ENCODE measurements at regions not wholly inside any gene's neighbourhood (a gene's known extent, or its start where the extent isn't known, plus 50 kb on each side); places are given as distances from the start of the nearest gene placed in this dataset.

DNA sequence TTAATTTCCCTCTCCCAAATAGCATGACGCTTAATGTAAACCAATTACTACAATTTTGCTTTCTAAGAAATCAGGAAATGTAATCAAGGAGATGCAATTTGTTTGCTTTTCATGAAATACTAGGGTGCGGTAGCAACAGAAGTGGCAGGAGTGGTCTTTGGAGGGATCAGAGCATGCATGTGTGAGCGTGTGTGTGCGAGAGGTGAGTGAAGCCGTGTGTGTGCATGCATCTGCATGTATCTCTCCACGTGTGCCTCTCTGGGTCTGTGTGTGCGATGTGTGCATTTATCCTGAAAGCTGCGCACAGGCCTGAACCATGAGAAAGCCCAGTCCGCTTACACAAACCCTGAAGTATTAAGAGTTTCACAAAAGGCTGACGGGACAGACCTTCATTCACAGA is 249.8 kb upstream of the C1orf174 start:
- TF ChIP-seq EZH2phosphoT487 (IDR thresholded peaks at IDR 0.05; ENCODE audit: borderline replicate concordance, low read length), result no peak
- TF ChIP-seq, protein P1, sequence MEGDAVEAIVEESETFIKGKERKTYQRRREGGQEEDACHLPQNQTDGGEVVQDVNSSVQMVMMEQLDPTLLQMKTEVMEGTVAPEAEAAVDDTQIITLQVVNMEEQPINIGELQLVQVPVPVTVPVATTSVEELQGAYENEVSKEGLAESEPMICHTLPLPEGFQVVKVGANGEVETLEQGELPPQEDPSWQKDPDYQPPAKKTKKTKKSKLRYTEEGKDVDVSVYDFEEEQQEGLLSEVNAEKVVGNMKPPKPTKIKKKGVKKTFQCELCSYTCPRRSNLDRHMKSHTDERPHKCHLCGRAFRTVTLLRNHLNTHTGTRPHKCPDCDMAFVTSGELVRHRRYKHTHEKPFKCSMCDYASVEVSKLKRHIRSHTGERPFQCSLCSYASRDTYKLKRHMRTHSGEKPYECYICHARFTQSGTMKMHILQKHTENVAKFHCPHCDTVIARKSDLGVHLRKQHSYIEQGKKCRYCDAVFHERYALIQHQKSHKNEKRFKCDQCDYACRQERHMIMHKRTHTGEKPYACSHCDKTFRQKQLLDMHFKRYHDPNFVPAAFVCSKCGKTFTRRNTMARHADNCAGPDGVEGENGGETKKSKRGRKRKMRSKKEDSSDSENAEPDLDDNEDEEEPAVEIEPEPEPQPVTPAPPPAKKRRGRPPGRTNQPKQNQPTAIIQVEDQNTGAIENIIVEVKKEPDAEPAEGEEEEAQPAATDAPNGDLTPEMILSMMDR (IDR thresholded peaks at IDR 0.05; ENCODE audit: low read depth, low read length, poor library complexity, severe bottlenecking), result no peak
- Histone ChIP-seq H3K4me1 (ENCODE audit: control insufficient read depth, low read length) (no peaks in the 10 kb centered on the region), H3F3A (ENCODE audit: control insufficient read depth, insufficient read depth) (no peaks in the 10 kb centered on the region), H3K27me3 (ENCODE audit: control insufficient read depth, low read length) (no peaks in the 10 kb centered on the region), H3K4me2 (ENCODE audit: low read length) (no peak overlapping the region), H4K20me1 (ENCODE audit: control insufficient read depth, insufficient read depth, low read depth, low read length) (no peaks in the 10 kb centered on the region), H3K9me2 (replicated peaks; ENCODE audit: control insufficient read depth, low read length) (no peaks in the 10 kb centered on the region), H3K27ac (ENCODE audit: low read depth, low read length) (no peak overlapping the region), H3K4me3 (ENCODE audit: low read length) (no peak overlapping the region), H3K9me3 (ENCODE audit: control insufficient read depth, insufficient read depth, low read length) (no peaks in the 10 kb centered on the region), H3K79me2 (ENCODE audit: control insufficient read depth, low read length) (no peaks in the 10 kb centered on the region), H3K36me3 (ENCODE audit: control insufficient read depth, low read length) (no peaks in the 10 kb centered on the region)

DNA sequence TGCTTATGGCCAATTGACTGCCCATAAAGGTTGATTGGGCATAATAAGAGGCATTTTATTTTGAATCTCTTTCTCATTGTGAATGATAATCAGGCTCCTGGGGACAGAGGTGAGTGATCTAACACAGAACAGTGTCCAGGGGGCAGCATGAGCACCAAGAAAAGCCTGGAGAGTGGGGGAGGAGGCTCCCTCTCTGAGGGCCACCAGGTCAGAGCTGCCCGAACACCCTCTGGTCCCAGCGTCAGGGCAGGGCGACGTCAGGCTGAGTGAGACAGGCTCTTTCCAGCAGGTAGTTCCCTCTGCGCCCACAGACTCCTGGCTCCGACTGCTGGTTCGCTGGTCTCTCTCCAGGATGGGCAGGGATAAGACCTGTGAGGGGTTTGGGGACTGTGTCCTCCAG is 250.2 kb upstream of the C1orf174 start:
- H3K4me1 ChIP-seq (ENCODE audit: control insufficient read depth, low read length), result no peaks in the 10 kb centered on the region
- H3K36me3 ChIP-seq (ENCODE audit: control insufficient read depth, low read length), result no peaks in the 10 kb centered on the region
- H3K27me3 ChIP-seq (ENCODE audit: control insufficient read depth, low read length), result no peaks in the 10 kb centered on the region
- no peaks in the 10 kb centered on the region for H3K79me2 ChIP-seq (ENCODE audit: control insufficient read depth, low read length)
- H3K4me3 ChIP-seq (ENCODE audit: low read length), result no peak overlapping the region
- H3K4me2 ChIP-seq (ENCODE audit: low read length), result no peak overlapping the region
- H3F3A ChIP-seq (ENCODE audit: control insufficient read depth, insufficient read depth), result no peaks in the 10 kb centered on the region
- no peaks in the 10 kb centered on the region for H4K20me1 ChIP-seq (ENCODE audit: control insufficient read depth, insufficient read depth, low read depth, low read length)
- H3K27ac ChIP-seq (ENCODE audit: low read depth, low read length), result no peak overlapping the region
- no peaks in the 10 kb centered on the region for H3K9me2 ChIP-seq (replicated peaks; ENCODE audit: control insufficient read depth, low read length)
- H3K9me3 ChIP-seq (ENCODE audit: control insufficient read depth, insufficient read depth, low read length), result no peaks in the 10 kb centered on the region
- no peak for TF ChIP-seq EZH2phosphoT487 (IDR thresholded peaks at IDR 0.05; ENCODE audit: borderline replicate concordance, low read length)
- TF ChIP-seq, protein P1 (IDR thresholded peaks at IDR 0.05; ENCODE audit: low read depth, low read length, poor library complexity, severe bottlenecking), result no peak

DNA sequence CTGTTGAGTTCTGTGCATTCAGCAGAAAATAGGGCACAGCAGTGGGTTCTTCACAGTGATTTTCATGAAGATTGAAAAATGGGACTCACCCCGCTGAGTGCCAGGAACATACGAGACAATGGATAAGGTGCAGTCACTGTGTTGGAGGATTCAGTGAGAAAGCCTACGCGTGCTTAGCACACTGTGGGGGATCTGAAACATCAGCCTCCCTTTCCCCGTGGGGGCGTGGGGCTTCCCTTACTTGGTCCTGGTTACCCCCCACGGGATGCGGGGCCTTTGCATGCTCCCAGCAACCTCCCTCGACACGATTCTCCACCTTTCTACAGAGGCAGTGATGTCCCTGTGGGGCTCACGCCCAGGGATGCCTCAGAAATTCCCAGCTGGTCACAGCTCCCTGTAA is 252.2 kb upstream of the C1orf174 start:
- H3F3A ChIP-seq (ENCODE audit: control insufficient read depth, insufficient read depth), result no peaks in the 10 kb centered on the region
- no peak overlapping the region for H3K27ac ChIP-seq (ENCODE audit: low read depth, low read length)
- no peaks in the 10 kb centered on the region for H3K4me1 ChIP-seq (ENCODE audit: control insufficient read depth, low read length)
- no peaks in the 10 kb centered on the region for H3K9me2 ChIP-seq (replicated peaks; ENCODE audit: control insufficient read depth, low read length)
- H3K9me3 ChIP-seq (ENCODE audit: control insufficient read depth, insufficient read depth, low read length), result no peaks in the 10 kb centered on the region
- H3K79me2 ChIP-seq (ENCODE audit: control insufficient read depth, low read length), result no peaks in the 10 kb centered on the region
- H3K4me3 ChIP-seq (ENCODE audit: low read length), result no peak overlapping the region
- no peaks in the 10 kb centered on the region for H4K20me1 ChIP-seq (ENCODE audit: control insufficient read depth, insufficient read depth, low read depth, low read length)
- H3K4me2 ChIP-seq (ENCODE audit: low read length), result no peak overlapping the region
- TF ChIP-seq, protein P1 (IDR thresholded peaks at IDR 0.05; ENCODE audit: low read depth, low read length, poor library complexity, severe bottlenecking), result no peak
- no peak for TF ChIP-seq EZH2phosphoT487 (IDR thresholded peaks at IDR 0.05; ENCODE audit: borderline replicate concordance, low read length)
- H3K27me3 ChIP-seq (ENCODE audit: control insufficient read depth, low read length), result no peaks in the 10 kb centered on the region
- H3K36me3 ChIP-seq (ENCODE audit: control insufficient read depth, low read length), result no peaks in the 10 kb centered on the region

DNA sequence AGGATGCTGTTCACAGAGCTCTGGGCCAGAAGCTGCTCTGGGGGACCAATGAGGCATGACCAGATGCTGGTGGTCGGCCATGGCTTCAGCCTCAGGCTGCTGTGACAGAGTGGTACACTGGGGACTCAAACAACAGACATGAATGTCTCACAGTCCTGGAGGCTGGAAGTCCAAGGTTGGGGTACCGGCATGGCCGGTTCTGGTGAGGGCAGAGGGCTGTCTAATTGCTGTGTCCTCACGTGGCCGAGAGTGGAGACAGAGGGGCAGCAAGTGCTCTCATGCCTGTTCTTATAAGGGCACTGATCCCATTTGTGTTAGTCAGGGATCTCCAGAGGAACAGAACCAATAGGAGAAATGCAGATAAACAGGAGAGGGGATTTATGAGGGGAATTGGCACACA is 253.5 kb upstream of the C1orf174 start:
- no peaks in the 10 kb centered on the region for H4K20me1 ChIP-seq (ENCODE audit: control insufficient read depth, insufficient read depth, low read depth, low read length)
- H3K27ac ChIP-seq (ENCODE audit: low read depth, low read length), result no peak overlapping the region
- H3K4me3 ChIP-seq (ENCODE audit: low read length), result no peak overlapping the region
- H3K27me3 ChIP-seq (ENCODE audit: control insufficient read depth, low read length), result no peaks in the 10 kb centered on the region
- no peaks in the 10 kb centered on the region for H3K79me2 ChIP-seq (ENCODE audit: control insufficient read depth, low read length)
- no peaks in the 10 kb centered on the region for H3K4me1 ChIP-seq (ENCODE audit: control insufficient read depth, low read length)
- TF ChIP-seq, protein P1 (IDR thresholded peaks at IDR 0.05; ENCODE audit: low read depth, low read length, poor library complexity, severe bottlenecking), result no peak
- TF ChIP-seq EZH2phosphoT487 (IDR thresholded peaks at IDR 0.05; ENCODE audit: borderline replicate concordance, low read length), result no peak
- no peaks in the 10 kb centered on the region for H3F3A ChIP-seq (ENCODE audit: control insufficient read depth, insufficient read depth)
- no peaks in the 10 kb centered on the region for H3K9me3 ChIP-seq (ENCODE audit: control insufficient read depth, insufficient read depth, low read length)
- H3K36me3 ChIP-seq (ENCODE audit: control insufficient read depth, low read length), result no peaks in the 10 kb centered on the region
- no peak overlapping the region for H3K4me2 ChIP-seq (ENCODE audit: low read length)
- no peaks in the 10 kb centered on the region for H3K9me2 ChIP-seq (replicated peaks; ENCODE audit: control insufficient read depth, low read length)

Measured in DOHH2 (cell line).